Cardiac septum (tissue), 1 donor: ENCODE measurements at regions not wholly inside any gene's neighbourhood (a gene's known extent, or its start where the extent isn't known, plus 50 kb on each side); places are given as distances from the start of the nearest gene placed in this dataset.
"Not testable (repeated sequence)": the region's sequence is repeated elsewhere in the genome, so short reads cannot be mapped to it uniquely, and the experiment has no call there.

ENCODE experiments used
- DNase-seq: peaks from one replicate; pipeline ENCODE4 v3.0.0-alpha.2; 2020; ENCODE audit warnings: low spot score
- intact Hi-C: fragments of 100-400 bp; cut with DNase I; formaldehyde crosslinking; loops from one replicate; pipeline ENCODE4 v1.14.0; 2022
- donor health status: DM: no; HTN: no; CAD: no.

DNA sequence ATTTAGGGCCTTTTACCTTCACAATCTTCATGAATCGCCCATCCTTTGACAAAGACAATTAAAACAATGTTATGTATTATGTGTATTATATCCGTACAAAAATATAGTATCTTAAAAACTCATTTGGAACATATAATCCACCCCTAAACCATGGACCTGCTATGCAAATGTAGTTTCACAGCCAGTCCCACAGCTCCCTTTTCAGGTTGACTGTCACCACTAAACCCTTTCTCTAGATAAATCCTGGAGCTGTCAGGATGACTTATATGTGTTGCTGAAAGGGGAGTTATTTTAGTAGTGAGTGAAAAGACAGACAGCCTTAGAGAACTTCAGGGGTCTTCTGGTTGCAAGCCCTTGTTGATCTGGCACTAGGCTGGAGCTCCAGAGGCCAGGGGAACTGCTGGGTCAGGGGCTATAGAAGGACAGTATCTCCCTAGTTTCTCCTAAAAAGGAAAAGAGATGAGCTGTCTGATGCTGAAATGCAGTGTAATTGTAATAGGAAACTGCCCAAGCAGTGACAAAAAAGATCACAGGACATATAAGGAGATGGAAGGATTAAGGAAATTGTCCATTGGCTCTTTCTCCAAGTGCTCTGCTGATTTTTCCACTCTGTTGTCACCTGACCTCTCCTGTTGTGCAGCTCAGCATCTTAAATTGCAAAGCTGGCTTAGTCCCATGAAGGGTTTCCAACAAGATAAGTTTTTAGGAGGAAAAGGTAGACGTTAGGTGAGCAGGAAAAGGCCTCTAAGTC, 127.7 kb downstream of the S1PR1 start:
- DNase-seq = no peak
- intact Hi-C loops = no loop called here

DNA sequence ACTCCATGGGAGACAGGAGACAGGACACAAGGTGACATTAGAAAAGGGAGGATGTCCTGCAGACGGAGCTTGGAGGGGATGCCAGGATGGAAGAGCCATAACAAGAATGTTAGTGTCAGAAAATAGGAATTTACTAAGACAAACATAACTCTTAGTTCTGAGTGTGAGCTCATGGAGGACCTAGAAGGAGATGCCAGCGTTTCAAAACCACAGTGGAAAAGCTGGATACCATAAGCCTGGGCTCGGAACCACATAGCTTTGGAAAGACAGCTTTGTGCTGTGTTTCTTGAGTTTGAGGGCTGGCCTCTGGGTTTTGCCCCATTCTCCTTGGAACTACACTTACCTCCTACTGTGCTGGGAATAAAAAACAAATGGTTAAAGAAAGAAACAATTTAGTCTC, 128.4 kb downstream of the S1PR1 start:
- intact Hi-C loops = no loop called here
- no peak for DNase-seq

DNA sequence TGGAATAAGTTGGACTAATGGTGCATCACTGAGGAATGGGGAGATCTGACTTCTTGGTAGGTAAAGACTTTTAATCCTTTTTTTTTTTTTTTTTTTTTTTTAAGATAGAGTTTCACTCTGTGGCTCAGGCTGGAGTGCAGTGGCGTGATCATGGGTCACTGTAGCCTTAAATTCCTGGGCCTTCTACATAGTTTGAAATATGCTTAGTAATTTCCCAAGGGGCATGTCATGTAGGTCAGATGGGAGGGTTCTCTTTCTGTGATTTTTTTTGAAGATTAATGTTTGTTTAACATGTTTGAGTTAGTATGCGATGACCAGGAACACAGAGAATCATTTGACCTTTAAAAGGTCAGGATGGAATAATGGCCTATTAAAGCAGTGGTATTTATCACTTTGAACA, 129.1 kb downstream of the S1PR1 start:
- intact Hi-C loops = no loop called here
- no peak for DNase-seq

DNA sequence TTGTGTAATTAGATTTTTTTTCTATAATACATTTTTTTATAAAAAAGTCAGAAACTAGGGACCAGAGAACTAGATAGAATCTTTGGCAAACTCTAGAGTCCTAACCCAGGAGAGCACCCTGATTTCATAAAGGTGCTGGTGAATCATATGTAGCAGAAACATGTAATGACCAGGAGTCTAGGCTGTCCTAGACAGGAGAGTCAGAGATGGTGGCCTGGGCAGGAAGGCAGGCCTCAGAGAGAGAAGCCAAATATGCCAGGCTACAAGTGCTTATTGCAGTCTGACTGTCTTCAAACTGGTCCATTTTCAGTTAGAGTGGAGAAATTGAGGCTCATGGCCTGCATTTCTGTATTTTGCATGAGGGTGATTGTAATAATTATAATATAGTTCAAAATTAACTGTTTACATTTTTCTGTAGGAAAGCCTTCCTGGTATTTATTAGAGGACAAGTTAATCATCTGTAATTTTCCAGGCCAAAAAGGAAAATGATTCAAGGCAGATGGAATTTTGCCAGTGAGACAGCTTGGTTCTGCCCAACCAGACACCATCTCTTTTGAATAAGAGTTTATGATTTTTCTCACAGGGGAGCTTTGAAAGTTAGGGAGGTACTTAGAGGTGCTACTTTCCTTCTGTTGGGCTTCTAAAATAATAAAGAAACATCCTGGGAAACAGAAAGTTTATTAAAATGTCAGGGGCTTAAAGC, 129.8 kb downstream of the S1PR1 start:
- DNase-seq = no peak
- intact Hi-C loops = no loop called here

DNA sequence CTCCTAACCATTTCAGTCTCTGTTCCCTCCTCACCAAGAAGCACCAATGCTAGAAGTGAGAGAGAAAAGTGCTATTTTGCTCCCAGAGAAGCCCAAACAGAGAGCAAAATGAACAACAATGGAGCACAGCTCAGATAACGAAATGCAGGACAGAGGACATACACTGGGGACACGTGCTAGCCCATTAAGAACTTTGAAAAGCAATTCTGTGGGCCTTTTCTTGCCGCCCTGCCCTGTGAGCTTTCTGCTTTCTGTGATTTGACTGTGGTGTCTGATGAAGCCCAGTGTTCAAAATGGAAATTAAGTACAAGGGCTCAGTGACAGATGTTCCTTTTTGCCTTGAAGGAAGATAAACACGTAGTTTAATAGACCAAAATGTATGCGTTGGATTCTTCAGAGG, 130.8 kb downstream of the S1PR1 start:
- no peak for DNase-seq
- intact Hi-C loops = no loop called here

DNA sequence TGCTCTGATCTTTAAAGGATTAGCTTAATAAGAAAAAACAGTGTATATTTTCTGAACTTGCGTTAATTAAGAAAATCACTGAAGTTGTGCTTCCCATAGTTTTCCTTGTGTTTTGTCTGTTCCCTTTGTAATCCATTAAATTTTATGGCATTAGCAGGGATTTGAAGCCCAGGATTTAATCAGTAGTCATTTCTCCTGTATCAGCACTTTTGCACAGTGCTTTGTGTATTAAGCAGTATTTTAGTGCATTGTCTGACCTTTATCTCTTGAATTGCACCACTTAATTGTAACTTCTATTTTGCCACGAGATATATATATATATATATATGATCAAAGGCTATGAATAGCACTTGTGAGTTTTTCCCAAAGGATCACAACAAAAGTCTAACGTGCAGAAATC, 133.7 kb downstream of the S1PR1 start:
- intact Hi-C loops = no loop called here
- no peak for DNase-seq

DNA sequence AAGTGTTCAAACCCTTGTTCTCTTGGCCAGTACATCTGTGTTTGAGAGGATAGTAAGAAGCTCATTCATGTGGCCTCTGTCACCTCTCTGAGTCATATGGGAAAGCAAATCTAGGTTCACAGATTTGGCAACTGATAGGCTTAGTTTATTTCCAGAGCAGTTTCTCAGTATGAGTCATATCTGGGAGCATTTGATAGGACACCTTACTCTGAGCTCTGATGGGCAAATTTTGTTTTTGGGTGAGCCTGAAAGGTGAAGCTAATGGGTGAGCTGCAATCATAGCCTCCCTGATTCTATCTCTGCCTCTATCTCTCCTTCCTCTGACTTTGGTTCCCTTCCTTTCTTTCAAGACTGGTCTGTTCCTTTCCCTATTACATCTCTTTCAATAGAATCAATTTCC, 134.4 kb downstream of the S1PR1 start:
- intact Hi-C loops = no loop called here
- DNase-seq = no peak

DNA sequence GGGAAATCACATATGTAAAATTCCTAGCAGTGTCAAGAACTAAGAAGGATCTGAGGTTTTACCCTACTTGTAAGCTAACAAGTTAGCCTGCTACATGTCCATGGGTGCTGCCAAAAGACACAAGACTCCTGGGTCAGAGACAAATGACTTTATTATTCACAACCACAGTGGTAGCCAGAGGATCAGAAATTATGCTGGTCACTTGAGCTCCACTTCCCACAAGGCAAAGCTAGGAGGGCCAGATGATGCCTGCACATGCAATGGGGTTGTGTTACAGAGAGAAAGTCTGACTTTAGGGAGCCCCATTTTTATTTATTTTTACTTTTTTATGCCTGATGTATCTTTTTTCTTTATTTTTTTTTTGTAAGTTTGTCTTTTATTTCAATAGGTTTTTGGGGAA, 136.8 kb downstream of the S1PR1 start:
- intact Hi-C loops = no loop called here
- no peak for DNase-seq

DNA sequence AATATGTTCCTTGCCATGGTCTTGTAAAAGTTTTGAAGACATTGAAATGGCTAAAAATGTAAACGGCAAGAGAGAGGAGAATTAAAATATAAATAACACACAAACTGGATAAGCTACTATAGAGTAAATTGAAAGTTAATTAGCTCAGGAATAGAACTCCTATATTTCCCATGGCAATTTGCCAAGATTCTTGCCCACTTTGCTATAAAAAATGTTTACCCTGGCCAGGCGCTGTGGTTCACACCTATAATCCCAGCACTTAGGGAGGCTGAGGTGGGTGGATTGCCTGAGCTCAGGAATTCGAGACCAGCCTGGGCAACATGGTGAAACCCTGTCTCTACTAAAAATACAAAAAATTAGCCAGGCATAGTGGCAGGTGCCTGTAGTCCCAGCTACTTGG, 138.6 kb downstream of the S1PR1 start:
- DNase-seq, intact Hi-C loops: not testable (repeated sequence)

DNA sequence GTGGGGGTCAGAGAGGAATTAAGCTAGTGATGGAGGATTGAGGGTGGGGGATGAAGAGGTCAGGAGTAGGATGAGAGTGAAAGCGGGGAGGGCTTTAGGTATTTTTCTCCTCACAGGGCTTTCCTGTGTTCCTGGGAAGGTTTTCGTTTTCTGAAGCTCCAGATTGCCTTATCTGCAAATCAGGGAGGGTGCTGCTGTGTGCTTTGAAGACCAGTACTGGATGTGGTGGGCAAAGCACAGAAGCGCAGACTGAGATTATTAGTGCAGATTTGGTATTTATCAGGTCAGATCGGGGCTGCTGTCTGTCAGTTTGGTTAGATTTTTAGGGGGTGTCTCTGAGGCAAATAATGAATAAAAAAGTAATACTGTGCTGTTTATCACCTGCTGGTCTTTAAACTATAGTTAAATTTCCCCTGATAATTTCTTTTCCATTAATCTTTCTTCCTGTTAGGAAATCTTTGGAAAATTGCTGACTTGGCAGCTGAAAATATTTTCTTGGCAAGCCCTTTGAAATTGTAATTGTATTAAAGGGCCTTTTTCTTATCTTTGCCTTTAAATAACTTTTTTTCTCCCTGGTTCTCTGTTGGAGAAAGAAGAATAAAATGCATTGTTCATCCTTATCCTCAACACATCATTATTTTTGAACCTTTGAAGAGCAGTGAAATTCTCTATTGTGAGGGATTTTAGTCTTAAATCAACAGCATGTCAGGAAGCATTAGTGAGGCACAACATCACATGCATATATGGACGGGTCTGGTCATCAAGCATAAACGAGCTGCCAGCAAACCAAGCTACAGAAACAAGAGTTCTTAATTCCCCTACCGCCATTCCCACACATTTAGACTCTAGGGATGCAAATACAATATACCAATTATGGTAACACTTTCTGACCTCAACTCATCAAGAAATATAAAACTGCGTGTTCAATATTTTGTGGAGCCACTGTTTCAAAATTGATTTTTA, 139.6 kb downstream of the S1PR1 start:
- no peak for DNase-seq
- intact Hi-C loops = no loop called here

DNA sequence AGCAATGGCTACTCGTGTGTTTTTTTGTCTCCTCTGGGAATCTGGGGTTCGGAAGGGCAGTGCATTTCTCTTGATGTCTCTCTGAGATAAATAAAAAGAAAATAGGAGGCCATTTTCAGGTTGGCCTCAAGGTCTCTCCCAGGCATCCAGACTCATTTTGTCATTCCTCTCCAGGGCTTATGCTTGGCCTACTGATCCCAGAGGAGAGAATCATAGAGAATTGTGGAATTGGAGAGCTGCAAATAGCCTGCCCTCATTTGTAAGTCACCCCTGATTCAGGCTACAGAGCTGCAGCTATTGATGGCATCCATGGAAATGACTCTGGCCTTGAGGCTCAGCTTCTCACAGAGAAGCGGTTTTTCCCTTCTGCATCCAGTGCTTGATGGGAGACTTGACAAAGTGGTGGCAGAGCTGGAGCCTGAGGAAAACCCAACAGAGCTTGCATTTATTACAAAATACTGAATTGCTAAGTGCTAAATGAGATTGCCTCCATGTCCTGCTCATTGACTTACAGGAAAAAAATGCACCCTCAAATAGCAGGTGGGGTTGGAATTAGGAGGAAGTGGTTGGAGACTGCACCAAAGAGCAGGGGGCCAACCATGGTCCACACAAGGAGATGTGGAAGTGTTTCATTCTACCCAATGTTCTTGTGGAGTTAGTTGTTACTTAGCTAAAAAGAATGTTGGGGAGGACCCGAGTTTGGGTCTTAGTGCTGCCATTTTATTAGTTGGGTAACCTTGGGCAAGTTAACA, 140.4 kb downstream of the S1PR1 start:
- intact Hi-C loops = no loop called here
- no peak for DNase-seq

DNA sequence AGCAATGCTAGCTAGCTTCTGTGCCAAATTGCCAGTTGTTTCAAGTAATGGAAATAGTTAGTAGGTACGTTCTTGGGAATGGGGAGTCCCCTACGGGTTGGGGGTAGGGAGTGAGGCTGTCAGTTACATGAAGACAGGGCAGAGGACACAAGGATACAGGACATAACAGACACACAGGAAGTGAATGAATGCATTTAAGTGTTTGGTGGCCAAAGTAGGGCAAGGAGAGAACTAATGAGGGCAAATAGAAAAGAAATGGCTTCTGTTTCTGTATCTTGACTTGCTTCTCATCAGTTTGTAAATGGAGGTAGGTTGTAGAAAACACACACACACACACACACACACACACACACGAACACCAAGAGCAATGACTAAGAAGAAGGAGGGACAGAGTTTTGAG, 142.2 kb downstream of the S1PR1 start:
- intact Hi-C loops = no loop called here
- DNase-seq = no peak

DNA sequence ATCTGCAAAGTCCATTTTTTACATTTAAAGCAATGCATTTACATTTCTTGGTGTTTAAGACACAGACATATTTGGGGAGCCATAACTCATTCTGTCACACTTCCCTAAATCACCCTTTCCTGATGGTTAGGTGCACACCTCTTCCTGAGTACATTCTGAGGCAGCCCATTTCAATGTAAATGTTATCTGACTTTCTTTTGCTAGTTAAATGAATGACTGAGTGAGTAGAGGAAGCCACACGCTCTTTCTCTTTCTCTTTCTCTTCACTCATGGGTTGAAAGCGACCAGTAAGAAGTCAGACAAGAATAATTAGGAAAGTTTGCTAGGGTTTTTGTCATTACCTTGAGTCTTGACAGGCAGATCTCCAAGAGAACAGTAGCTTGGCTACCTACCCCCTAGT, 143.1 kb downstream of the S1PR1 start:
- intact Hi-C loops = no loop called here
- no peak for DNase-seq

DNA sequence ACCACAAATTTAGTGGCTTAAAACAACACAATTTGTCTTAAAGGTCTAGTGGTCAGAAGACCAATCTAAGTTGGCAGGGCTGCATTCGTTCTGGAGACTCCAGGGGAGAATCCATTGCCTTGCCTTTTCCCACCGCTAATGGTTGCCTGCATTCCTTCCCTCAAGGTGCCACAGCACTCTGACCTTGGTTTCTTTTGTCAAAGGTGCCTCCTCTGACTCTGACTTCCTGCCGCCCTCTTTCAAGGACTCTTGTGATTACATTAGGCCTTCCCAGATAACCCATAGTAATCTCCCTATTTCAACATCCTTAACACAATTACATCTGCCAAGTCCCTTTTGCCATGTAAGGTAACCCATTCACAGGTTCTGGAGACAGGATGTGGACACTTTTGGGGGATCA, 145.3 kb downstream of the S1PR1 start:
- intact Hi-C loops = no loop called here
- no peak for DNase-seq

DNA sequence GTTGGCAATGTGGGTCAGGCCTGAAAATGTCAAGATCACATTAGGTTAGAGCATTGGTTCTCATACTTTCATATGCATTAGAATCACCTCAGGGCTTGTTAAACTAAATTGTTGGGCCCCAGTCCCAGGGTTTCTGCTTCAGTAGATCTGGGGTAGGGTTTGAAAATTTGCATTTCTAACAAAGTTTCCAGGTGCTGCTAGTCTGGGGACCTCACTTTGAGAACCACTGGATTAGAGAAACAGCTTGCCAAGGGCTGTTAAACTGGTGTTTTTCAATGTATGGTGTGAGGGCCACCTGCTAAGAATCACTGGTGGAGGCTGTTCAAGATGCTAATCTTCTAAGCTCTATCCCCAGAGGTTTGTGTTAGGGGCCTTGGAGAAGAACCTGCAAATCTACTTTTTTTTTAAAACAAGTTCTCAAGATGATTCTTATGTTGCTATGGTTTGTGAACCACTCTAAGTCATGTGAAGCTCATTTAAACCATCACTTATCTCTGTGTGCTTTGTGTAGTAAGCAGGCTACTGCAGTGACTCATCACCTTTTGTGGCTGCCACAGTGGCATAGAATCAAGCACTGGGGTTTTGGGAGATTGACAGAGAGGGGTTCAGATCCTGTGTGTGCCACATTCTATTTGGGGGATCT, 152.2 kb downstream of the S1PR1 start:
- intact Hi-C loops = no loop called here
- no peak for DNase-seq

DNA sequence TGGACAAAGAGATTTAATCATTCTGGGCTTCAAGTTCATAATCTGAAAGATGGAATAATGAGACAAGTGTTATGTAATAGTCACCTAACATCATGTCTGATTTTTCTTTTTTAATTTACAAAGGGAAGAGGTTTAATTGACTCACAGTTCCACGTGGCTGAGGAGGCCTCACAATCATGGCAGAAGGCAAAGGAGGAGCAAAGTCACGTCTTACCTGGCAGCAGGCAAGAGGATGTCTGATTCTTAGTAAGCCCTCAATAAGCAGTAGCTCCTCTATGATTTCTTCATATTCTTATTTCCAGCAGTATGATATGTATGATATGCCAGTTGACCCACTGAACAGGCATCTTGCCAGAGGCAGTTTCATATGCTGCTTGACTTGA, 152.7 kb downstream of the S1PR1 start:
- intact Hi-C loops = no loop called here
- DNase-seq = no peak

DNA sequence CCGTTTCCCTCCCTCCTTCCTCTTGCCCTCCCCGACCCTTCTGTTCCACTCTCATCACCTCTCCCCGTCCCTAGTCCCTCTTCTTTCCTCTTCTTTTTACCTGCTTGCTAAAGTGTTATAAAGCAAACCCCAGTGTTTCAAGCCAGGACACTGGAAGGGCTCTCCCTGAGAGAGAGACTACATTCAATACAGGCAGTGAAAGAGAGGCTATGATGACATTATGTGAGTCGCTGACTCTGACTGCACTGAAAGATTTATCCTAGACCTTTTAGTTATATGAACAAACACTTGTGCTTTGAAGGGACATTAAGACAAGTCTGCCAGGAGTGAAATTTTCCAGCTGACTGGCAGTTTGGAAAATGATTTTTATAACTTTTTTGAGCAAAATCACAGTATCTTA, 155.7 kb downstream of the S1PR1 start:
- DNase-seq = no peak
- intact Hi-C loops = no loop called here

DNA sequence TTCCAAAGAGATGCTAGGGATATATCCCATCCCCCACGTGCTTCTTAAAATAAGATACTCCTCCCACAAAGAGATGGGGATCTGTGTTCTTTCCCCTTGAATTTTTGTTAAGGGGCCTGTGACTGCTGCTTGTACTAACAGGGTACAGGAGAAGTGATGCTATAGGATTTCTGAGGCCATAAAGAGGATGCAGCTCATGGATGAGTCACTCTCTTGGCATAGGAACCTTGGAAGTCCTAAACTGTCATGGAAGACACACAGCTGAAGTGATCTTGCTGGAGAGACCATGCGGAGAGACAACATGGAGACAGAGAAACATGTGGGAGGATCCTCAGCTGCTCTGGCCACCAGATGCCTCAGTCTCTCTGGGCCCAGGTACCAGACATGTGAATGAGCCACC, 157.2 kb downstream of the S1PR1 start:
- intact Hi-C loops = no loop called here
- DNase-seq = no peak

DNA sequence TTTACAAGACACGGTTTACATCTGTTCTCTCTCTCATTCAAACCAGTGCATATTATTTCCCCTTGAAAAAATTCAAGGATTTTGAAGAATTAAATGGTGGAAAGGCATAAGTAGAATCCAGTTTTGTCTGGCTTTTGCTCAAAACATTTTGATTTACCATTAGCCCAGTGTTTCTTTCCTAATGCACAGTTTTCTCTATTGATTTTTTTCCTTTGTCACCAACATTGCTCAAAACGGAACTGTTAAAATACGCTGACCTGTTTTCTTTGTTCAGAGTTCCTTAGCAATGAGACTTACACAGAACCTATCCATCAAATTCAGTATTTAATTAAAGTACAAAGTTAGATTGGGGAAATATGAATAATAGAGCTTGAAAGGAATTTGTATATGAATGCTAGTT, 162.4 kb downstream of the S1PR1 start:
- intact Hi-C loops = no loop called here
- no peak for DNase-seq
